ENCODE measurements at regions not wholly inside any gene's neighbourhood (a gene's known extent, or its start where the extent isn't known, plus 50 kb on each side); places are given as distances from the start of the nearest gene placed in this dataset.

GRCh38 chr6:121723623-121724022, 288.2 kb downstream of the GJA1 start:
- TF ChIP-seq CTCF (conservative IDR thresholded peaks at IDR 0.05; ENCODE audit: low read depth, low read length) (no peak), EZH2 (IDR thresholded peaks at IDR 0.05; ENCODE audit: low read length, unreplicated experiment) (no peak), EZH2phosphoT487 (IDR thresholded peaks at IDR 0.05; ENCODE audit: borderline replicate concordance, low read length) (no peak)

All from PC-3 (cell line).